ENCODE measurements at regions not wholly inside any gene's neighbourhood (a gene's known extent, or its start where the extent isn't known, plus 50 kb on each side); places are given as distances from the start of the nearest gene placed in this dataset.

DNA sequence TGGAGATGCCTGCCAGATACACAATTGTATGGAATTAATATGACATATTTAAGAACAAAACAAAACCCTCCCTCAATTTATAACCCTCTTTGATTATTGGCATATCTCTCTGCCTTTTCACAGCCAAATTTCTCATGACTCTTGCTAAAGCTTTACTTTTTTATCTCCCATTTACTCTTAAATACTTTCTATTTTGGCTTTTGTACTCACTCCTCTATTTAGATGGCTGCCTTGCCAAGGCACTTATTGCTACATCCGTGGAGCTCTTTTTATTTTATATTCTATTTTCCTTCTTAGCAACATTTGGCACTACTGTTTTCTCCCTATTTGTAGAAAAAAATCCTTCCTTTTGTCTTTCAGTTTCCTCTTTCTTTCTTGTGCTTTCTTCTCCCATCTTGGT, 466.4 kb upstream of the CWC22 start:
- no peak overlapping the region for H4K91ac ChIP-seq (ENCODE audit: insufficient read length, low read depth, low read length)
- no peak overlapping the region for H3K27ac ChIP-seq (ENCODE audit: insufficient read length, low read depth, low read length)
- no peak overlapping the region for H3K56ac ChIP-seq (ENCODE audit: insufficient read length, low read depth, low read length)
- TF ChIP-seq CTCF (conservative IDR thresholded peaks at IDR 0.05) = no peak
- H3T11ph ChIP-seq (ENCODE audit: low read length) = no peak overlapping the region
- no peak overlapping the region for H2AK5ac ChIP-seq (ENCODE audit: insufficient read length, low read length)
- no peak overlapping the region for H2BK120ac ChIP-seq (ENCODE audit: low read depth, low read length, poor library complexity, severe bottlenecking)
- H2BK12ac ChIP-seq (ENCODE audit: insufficient read length, low read depth, low read length) = no peak overlapping the region
- Mint-ChIP-seq H3K27ac (no peak overlapping the region), H3K27me3 (ENCODE audit: low read depth) (no peaks in the 10 kb centered on the region), H3K36me3 (ENCODE audit: insufficient read depth in 1 of 3, low read depth in 3 of 3) (no peaks in the 10 kb centered on the region), H3K4me3 (no peak overlapping the region), H3K9me3 (no peaks in the 10 kb centered on the region; a peak in 2 of 5 replicates), H3K4me1 (no peaks in the 10 kb centered on the region)
- H3K27me3 ChIP-seq (ENCODE audit: insufficient read depth, low read length) = no peaks in the 10 kb centered on the region
- H4K20me1 ChIP-seq (ENCODE audit: control insufficient read depth, insufficient read depth, insufficient read length) = no peaks in the 10 kb centered on the region
- no peak overlapping the region for H3K4me2 ChIP-seq (ENCODE audit: insufficient read depth, insufficient read length, low read length)
- no peak overlapping the region for H3K23ac ChIP-seq (ENCODE audit: insufficient read length, low read depth, low read length)
- no peak overlapping the region for H3K14ac ChIP-seq (ENCODE audit: insufficient read depth, low read length)
- H3K18ac ChIP-seq (ENCODE audit: insufficient read length, low read depth, low read length) = no peak overlapping the region
- no peak overlapping the region for H4K5ac ChIP-seq (ENCODE audit: insufficient read length, low read depth, low read length)
- H3K79me1 ChIP-seq (ENCODE audit: insufficient read depth, low read depth, low read length, poor library complexity, severe bottlenecking) = no peaks in the 10 kb centered on the region
- no peak overlapping the region for H4K8ac ChIP-seq (replicated peaks; ENCODE audit: insufficient read length, low read depth, low read length)
- no peaks in the 10 kb centered on the region for H3K23me2 ChIP-seq (ENCODE audit: insufficient read length, low read depth, low read length, poor library complexity, severe bottlenecking)
- WGBS (ENCODE audit: extremely low coverage, insufficient read length, low lambda C conversion rate) = no CpG with 5 or more reads among the region's 1 CpG
- H3K9me3 ChIP-seq (ENCODE audit: control insufficient read depth, low read depth, low read length) = no peaks in the 10 kb centered on the region
- H2BK5ac ChIP-seq (ENCODE audit: insufficient read length, low read length) = no peak overlapping the region
- no peak overlapping the region for H2BK15ac ChIP-seq (ENCODE audit: low read depth, low read length)
- no peak overlapping the region for H2AFZ ChIP-seq (ENCODE audit: low read length)
- no peak for DNase-seq
- H3K79me2 ChIP-seq (ENCODE audit: insufficient read depth, low read length) = no peaks in the 10 kb centered on the region
- H3K4me1 ChIP-seq (ENCODE audit: insufficient read depth, low read length) = no peaks in the 10 kb centered on the region
- no peak overlapping the region for H2BK20ac ChIP-seq (ENCODE audit: low read depth, low read length, poor library complexity, severe bottlenecking)
- H3K9ac ChIP-seq (ENCODE audit: extremely low read depth, insufficient read length, low read length) = no peak overlapping the region
- H3K4ac ChIP-seq (ENCODE audit: low read depth, low read length) = no peak overlapping the region

Measured in H9 (cell line).